Dermis blood vessel endothelial cell (primary cell): ENCODE measurements at regions not wholly inside any gene's neighbourhood (a gene's known extent, or its start where the extent isn't known, plus 50 kb on each side); places are given as distances from the start of the nearest gene placed in this dataset.
A peak's percentile ranks its signal among the peaks of the same experiment; 100 is the strongest.

Source experiments
- DNase-seq: peaks from one replicate; pipeline ENCODE4 v3.0.0; 2010

GRCh38 chr4:128347930-128348660 lies 60.5 kb upstream of the PGRMC2 start:
- no peak for DNase-seq

- no peak for DNase-seq
These were observed 59.7 kb upstream of the PGRMC2 start for GRCh38 chr4:128347175-128347868.

- no peak for DNase-seq
These were observed 58.6 kb upstream of the PGRMC2 start for GRCh38 chr4:128346054-128346716.

- no peak for DNase-seq
These were observed 58.0 kb upstream of the PGRMC2 start for GRCh38 chr4:128345650-128346049.

- no peak for DNase-seq
These were observed 55.1 kb upstream of the PGRMC2 start for GRCh38 chr4:128342762-128343161.

GRCh38 chr4:128341634-128342033 lies 54.0 kb upstream of the PGRMC2 start:
- no peak for DNase-seq

- DNase-seq, result peak; percentile 66
These were observed 51.2 kb upstream of the PGRMC2 start for GRCh38 chr4:128338634-128339355.

GRCh38 chr4:128337863-128338262 lies 50.2 kb upstream of the PGRMC2 start:
- DNase-seq, result peak; percentile 64
